SHP77 treated with DMSO at 0.1 percent for 48 hours (cell line): ENCODE measurements at regions not wholly inside any gene's neighbourhood (a gene's known extent, or its start where the extent isn't known, plus 50 kb on each side); places are given as distances from the start of the nearest gene placed in this dataset.
"Not testable (repeated sequence)": the region's sequence is repeated elsewhere in the genome, so short reads cannot be mapped to it uniquely, and the experiment has no call there.

Experiments used
- DNase-seq: peaks from one replicate; lab custom pipeline; 2025; lab: John Stamatoyannopoulos, UW

DNA sequence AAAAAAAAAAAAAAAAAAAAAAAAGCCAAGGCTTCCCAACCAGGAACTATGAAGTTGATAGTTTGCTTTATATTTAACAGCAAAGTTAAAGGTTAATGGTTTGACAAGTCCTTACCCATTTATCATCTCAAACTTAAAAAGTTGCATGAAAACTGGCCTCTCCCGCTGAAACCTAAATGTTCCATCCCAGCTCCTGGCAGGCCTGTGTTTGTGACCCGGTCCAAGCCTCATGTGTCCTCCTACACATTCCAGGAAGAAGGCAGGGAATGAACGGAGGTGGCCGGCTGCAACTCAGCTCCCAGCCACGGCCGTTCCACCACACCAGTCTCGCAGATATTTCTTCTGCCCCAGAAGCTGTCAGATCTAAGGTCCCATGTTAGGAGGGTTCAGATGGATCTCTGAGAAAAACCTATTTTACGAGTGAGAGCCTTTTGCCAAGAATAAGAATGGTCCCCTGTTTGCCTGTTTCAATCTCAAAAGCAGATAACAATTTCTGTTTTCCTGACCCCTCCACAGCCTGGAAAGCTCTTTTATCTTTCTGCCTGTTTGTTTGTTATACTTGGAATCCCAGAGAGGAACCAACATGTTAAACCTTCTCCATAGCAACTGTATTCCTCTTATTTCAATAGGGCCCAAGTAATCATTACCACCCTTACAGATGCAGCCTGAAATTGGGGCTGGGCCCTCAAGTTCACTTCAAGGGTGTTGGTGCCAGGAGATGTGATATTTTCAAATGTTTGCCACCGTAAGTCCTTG is 56.5 kb downstream of the KCTD12 start:
- DNase-seq, result no peak

GRCh38 chr13:76828316-76828741 is 57.9 kb downstream of the KCTD12 start:
- DNase-seq, result no peak

DNA sequence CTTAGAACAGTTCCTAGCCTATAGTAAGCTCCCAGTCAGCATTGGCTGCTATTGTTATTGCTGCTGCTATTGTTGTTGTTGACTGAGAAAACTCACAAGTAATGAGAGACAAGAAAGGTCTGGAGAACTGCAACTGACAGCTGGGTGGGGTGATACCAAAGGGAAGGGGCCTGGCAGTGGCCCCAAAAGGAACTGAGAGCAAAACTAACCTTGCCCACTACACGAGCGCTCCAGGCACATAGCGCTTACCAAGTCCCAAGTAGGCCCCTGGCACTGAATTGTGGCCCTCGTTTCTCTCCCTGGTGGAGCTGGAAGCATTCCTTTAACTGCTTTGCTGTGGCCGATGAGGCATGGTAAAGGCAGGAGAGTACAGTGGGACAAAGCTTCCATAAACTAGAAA is 59.7 kb downstream of the KCTD12 start:
- no peak for DNase-seq

DNA sequence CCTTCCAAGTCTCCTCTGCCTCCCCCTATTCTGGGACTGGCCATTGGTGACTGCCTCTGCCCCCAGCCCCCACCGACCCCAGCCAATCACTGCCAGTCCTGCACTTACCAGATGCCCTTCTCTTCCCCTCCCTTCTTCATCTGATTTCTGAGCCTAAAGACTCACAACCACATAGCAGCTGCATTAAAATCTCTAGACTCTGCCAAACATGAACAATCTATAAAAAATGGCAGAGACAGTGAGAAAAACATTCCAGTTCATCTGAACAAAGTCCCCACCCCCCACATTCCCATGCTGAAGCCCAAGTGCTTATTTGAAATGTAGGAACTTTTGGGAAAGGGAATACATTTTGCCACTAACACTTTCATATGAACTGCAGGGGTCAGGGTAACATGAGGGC is 60.8 kb downstream of the KCTD12 start:
- DNase-seq, result no peak

DNA sequence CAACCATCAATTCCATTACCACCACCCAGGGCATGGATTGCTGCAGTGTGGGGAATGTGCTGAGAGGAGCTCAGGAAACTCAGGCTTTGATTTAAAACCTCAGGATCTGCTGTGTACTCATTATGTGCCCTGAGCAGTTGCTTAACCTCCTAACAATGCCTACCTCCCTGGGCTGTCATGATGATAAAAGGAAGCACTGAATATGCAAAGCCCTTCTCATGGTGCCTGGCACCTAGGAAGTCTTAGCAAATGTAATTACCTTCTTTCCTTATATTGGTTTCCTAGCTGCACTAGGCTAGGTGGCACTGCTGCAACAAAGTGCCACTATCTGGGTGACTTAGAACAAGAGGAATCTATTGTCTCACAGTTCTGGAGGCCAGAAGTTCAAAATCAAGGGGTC is 62.2 kb downstream of the KCTD12 start:
- DNase-seq, result no peak

DNA sequence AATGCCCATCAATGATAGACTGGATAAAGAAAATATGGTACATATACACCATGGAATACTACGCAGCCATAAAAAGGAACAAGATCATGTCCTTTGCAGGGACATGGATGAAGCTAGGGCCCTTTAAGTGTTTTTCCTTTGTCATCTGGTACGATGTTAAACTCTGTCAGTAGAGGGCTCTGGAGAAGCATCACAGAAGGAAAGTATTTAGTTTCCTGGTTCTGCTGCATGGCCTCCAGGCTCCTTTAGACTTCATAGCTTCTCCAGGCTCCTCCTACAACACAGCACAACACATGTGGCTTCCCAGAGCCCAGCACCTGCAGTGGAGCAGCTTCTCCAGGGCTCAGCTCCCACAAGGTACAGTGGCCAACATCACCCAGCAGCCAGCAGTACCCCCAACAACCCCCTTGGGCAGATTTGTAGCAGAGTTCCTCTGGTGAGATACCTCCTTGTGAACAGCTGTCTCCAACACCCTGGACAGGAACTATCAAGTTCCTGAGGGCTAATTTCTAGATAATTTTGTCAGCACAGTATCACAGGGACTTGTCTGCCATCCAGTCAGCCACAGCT is 63.4 kb downstream of the KCTD12 start:
- no peak for DNase-seq

GRCh38 chr13:76821222-76821621 is 65.0 kb downstream of the KCTD12 start:
- not testable (repeated sequence) for DNase-seq

DNA sequence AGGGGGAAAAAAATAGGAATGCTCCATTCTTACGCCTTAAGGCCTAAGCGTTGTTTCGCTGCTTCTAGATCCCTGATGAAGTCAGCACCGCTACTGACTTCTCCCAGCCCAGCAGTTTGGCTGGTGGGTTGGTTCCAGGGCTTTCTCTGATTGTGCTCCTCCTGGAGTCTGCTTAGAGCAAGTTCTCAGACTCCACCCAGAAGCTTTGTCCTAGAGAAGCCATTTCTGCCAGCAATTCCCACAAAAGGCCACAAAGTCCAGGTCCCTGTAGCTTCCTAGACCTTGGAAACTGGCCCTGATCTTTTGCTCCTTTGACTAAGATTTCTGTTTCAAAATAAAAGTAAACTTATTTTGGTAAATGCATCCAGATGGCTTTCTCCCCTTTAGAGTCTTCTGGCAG is 65.4 kb downstream of the KCTD12 start:
- no peak for DNase-seq

DNA sequence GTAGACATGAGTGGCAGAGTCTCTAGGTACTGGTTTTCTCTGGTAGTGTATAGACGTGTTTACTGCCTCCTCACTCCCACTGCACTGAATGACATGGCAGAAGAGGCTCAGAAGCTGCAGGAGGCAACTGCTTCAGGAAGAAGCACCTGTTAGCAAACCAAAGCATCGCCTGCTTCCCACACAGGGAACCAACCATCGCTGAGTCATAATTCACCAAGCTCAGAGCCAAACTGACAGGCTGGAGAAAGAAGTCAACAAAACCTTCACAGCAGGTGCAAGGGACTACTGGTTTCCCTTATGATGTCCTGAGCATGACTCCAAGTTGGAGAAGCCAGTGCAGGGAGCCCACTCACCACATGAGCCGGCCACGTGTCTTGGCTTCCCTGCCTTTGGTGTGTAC is 69.8 kb downstream of the KCTD12 start:
- peak; percentile 81 for DNase-seq

DNA sequence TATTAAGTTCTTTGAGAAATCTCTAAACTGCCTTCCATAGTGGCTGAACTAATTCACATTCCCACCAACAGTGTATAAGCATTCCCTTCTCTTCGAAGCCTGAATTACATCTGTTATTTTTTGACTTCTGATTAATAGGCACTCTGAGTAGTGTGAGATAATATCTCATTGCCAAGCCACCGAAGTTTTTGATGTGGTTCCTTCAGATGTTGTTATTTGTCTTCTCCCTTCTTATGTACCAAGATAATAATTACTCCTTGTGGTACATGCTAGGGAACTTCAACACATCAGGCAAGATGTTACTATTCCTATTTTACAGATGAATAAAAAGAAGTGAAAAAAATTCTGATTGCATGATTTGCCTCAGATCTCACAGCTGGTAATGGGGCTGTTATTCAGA is 70.9 kb downstream of the KCTD12 start:
- DNase-seq, result no peak

DNA sequence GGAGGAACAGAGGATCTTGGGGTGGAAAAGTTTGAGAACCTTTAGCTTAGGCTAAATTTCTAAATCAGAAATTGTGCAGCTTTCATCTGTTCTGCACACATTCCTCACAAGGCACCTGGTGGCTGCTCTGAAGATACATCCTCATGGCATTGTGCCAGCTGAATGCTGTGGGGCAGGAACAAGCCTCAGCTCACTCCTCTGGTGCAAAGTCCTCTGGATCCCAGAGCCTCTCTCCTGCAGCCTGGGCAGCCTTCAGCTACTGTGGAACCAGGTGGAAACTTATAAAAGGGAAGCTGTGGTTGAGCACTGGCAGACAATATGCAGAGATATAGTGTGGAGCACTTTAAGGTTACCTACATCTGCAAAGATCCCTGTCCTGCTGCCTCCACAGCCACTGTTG is 72.3 kb downstream of the KCTD12 start:
- DNase-seq, result no peak

- DNase-seq, result no peak
Measured at GRCh38 chr13:76813000-76813691, 73.1 kb downstream of the KCTD12 start.

- DNase-seq, result no peak
Measured at GRCh38 chr13:76812206-76812897, 73.9 kb downstream of the KCTD12 start.

GRCh38 chr13:76809389-76809788 is 76.8 kb downstream of the KCTD12 start:
- no peak for DNase-seq

- DNase-seq, result no peak
Measured at GRCh38 chr13:76808927-76809326, 77.3 kb downstream of the KCTD12 start.

DNA sequence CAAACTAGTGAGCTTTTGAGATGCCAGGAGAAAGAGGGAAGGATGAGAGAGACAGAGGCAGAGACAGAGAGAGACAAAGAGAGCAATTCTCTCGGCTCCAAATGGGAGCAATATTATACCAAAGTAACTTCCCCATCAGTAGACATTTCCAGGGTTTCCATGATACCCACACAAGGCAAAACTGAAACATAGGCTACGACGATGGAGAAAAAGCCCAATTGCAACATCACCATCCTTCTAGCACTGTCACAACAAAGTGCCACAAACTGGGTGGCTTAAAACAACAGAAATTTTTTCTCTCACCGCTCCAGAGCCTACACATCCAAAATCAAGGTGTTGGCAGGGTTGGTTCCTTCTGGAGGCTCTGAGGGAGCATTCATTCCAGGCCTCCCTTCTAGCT is 81.4 kb downstream of the KCTD12 start:
- no peak for DNase-seq

DNA sequence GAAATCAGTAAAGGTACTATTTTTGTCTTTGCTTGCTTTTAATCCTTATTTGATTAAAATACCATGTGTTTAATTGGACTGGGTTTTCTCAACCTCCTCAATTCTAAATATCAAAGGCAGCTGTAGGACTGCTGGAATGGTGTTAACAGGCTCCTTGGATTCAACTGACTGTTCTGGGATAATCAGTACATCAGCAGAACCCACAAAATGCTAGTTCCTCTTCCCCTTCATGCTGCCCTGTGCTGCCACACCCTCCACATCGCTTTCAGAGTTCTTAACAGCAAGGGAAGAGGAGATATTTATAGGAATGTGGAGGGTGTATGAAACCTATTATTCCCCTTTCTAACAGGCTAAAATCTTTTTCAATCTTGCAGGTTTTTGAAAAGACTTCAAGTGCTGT is 82.4 kb downstream of the KCTD12 start:
- no peak for DNase-seq

DNA sequence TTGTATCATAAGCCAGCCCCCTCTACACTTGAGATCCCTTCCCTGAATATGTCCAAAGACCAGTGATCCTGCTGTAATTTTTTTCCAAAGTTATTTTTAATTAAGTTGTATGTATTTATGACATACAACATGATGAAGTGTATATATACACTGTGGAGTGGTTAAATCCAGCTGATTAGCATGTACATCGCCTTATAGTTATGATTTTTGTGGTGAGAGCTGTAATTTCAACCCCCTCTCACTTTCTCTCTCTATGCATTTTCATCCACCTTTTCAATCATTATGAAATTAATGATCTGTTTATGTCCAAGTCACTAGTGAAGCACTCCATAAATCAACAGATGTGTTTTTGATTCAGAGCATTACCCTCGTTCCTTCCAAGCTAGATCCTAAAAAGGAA is 85.3 kb downstream of the KCTD12 start:
- no peak for DNase-seq

DNA sequence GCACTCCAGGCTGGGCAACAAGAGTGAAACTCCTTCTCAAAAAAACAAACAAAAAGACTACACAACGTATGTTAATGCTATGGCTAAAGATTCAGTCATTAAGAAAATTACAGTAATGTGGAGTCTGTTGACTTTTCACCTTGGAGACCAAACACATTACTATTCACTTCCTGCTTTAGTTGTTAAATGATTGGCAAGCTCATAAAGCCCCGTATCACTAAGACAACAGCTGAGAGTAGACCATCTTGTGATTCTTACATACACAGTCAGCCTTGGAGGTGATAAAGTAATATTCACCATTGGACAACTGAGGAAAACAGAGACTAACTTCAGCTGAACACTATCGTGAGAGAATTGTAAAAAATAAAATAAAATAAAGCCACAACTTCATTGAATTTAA is 86.5 kb downstream of the KCTD12 start:
- no peak for DNase-seq

DNA sequence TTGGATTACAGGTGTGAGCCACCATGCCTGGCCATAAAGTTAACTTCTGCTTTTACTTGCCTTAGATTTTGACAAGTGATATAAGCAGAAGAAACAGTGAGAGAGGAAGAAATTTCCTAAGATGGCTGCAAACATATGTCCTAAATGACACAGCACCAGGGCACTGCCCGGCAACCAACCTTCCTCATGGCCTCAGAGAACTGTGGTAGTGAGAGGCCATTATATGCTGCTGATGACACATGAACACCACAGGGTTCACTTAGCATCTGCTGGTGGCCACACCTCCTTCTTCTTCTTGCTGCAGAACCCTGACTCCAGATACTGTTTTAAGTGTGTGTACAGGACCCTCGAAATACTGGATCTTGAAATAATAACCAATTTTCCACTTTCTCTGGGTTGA is 88.2 kb downstream of the KCTD12 start:
- no peak for DNase-seq

GRCh38 chr13:76797361-76797760 is 88.8 kb downstream of the KCTD12 start:
- no peak for DNase-seq

GRCh38 chr13:76796851-76797250 is 89.4 kb downstream of the KCTD12 start:
- DNase-seq, result no peak
